ENCODE measurements at regions not wholly inside any gene's neighbourhood (a gene's known extent, or its start where the extent isn't known, plus 50 kb on each side); places are given as distances from the start of the nearest gene placed in this dataset.

GRCh38 chr10:6713716-6714115 lies 133.6 kb upstream of the PRKCQ start:
- POLR2A ChIA-PET, result no interaction called here
- TF ChIP-seq FOXA1 (IDR thresholded peaks at IDR 0.05) (no peak), HDGF (IDR thresholded peaks at IDR 0.05; ENCODE audit: borderline replicate concordance) (no peak), SUZ12 (IDR thresholded peaks at IDR 0.05) (no peak), BHLHE40 (IDR thresholded peaks at IDR 0.05; ENCODE audit: borderline replicate concordance) (no peak), ARNT (IDR thresholded peaks at IDR 0.05) (no peak), NFRKB (IDR thresholded peaks at IDR 0.05) (no peak), SP1 (IDR thresholded peaks at IDR 0.05) (no peak), FOXM1 (IDR thresholded peaks at IDR 0.05; ENCODE audit: borderline replicate concordance) (no peak), FOXK2 (IDR thresholded peaks at IDR 0.05) (no peak), ELF4 (IDR thresholded peaks at IDR 0.05) (no peak), LEF1 (IDR thresholded peaks at IDR 0.05; ENCODE audit: borderline replicate concordance) (no peak), ZNF384 (IDR thresholded peaks at IDR 0.05) (no peak), L3MBTL2 (conservative IDR thresholded peaks at IDR 0.05) (no peak), TARDBP (IDR thresholded peaks at IDR 0.05) (no peak), CTBP1 (IDR thresholded peaks at IDR 0.05; ENCODE audit: borderline replicate concordance) (no peak), PKNOX1 (IDR thresholded peaks at IDR 0.05) (no peak)
- CTCF ChIA-PET, result no interaction called here
- no peak for DNase-seq (ENCODE audit: extremely low spot score)

GRCh38 chr10:6713120-6713519 lies 133.0 kb upstream of the PRKCQ start:
- ChIA-PET POLR2A (no interaction called here), CTCF (no interaction called here)
- TF ChIP-seq PKNOX1 (IDR thresholded peaks at IDR 0.05) (no peak), TARDBP (IDR thresholded peaks at IDR 0.05) (no peak), ARNT (IDR thresholded peaks at IDR 0.05) (no peak), BHLHE40 (IDR thresholded peaks at IDR 0.05; ENCODE audit: borderline replicate concordance) (no peak), CTBP1 (IDR thresholded peaks at IDR 0.05; ENCODE audit: borderline replicate concordance) (no peak)
- no peak for DNase-seq (ENCODE audit: extremely low spot score)

DNA sequence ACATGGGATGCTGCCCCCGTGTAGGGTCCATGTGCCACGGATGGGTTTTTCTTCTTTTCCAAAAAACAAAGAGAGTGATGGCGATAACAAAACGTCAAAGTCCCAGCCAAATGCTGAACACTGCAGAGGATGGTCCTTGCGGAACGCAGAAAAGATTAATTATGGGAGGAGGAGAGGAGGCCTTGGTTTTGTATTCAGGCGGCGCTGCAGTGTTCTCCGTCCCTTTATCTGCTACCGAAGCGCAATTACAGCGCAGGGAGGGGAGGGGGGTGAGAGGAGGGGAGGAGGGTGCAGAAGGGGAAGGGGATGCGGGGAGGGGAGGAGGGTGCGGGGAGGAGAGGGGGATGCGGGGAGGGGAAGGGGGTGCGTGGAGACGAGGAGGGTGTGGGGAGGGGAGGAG lies 131.8 kb upstream of the PRKCQ start:
- no peak for DNase-seq (ENCODE audit: extremely low spot score)
- CTCF ChIA-PET, result no interaction called here
- POLR2A ChIA-PET, result no interaction called here
- TF ChIP-seq ZNF384 (IDR thresholded peaks at IDR 0.05), result no peak
- TF ChIP-seq ELF4 (IDR thresholded peaks at IDR 0.05), result no peak
- no peak for TF ChIP-seq BHLHE40 (IDR thresholded peaks at IDR 0.05; ENCODE audit: borderline replicate concordance)
- no peak for TF ChIP-seq NFRKB (IDR thresholded peaks at IDR 0.05)
- TF ChIP-seq HDGF (IDR thresholded peaks at IDR 0.05; ENCODE audit: borderline replicate concordance), result no peak
- no peak for TF ChIP-seq FOXA1 (IDR thresholded peaks at IDR 0.05)

DNA sequence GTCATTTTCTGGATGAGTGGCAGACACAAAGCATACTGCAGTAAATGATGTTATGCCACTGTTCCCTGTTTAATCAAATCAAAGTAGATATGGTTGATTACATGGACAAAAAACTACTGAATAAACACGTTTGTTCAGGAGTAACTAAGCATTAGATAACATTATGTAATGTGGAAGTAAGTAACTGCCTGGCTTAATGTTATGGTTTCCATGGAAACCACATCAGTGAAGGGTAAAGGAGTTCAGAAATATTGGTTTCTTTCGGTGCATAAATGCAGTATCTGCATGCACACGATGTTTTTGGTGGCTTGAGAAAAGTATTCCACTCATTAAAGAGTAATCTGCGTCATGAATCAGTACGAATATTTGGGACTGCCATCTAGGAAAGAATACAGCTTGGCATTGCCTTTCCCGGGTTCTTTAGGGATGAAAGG lies 131.3 kb upstream of the PRKCQ start:
- TF ChIP-seq L3MBTL2 (conservative IDR thresholded peaks at IDR 0.05) (no peak), FOXA1 (IDR thresholded peaks at IDR 0.05) (no peak), BHLHE40 (IDR thresholded peaks at IDR 0.05; ENCODE audit: borderline replicate concordance) (no peak), LEF1 (IDR thresholded peaks at IDR 0.05; ENCODE audit: borderline replicate concordance) (no peak), ZNF384 (IDR thresholded peaks at IDR 0.05) (no peak), FOXM1 (IDR thresholded peaks at IDR 0.05; ENCODE audit: borderline replicate concordance) (no peak), FOXK2 (IDR thresholded peaks at IDR 0.05) (no peak), SUZ12 (IDR thresholded peaks at IDR 0.05) (no peak), TARDBP (IDR thresholded peaks at IDR 0.05) (no peak), PKNOX1 (IDR thresholded peaks at IDR 0.05) (no peak), NFRKB (IDR thresholded peaks at IDR 0.05) (no peak), ELF4 (IDR thresholded peaks at IDR 0.05) (no peak), CTBP1 (IDR thresholded peaks at IDR 0.05; ENCODE audit: borderline replicate concordance) (no peak), SP1 (IDR thresholded peaks at IDR 0.05) (no peak), HDGF (IDR thresholded peaks at IDR 0.05; ENCODE audit: borderline replicate concordance) (no peak), ARNT (IDR thresholded peaks at IDR 0.05) (no peak)
- no peak for DNase-seq (ENCODE audit: extremely low spot score)
- CTCF ChIA-PET, result no interaction called here
- POLR2A ChIA-PET, result no interaction called here

- ChIA-PET CTCF (no interaction called here), POLR2A (no interaction called here)
- TF ChIP-seq PKNOX1 (IDR thresholded peaks at IDR 0.05) (peak; percentile 40; the same call in 1 of the 2 replicates), ZNF384 (IDR thresholded peaks at IDR 0.05) (no peak), TARDBP (IDR thresholded peaks at IDR 0.05) (no peak), LEF1 (IDR thresholded peaks at IDR 0.05; ENCODE audit: borderline replicate concordance) (no peak)
- no peak for DNase-seq (ENCODE audit: extremely low spot score)
Measured at GRCh38 chr10:6707352-6707751, 127.3 kb upstream of the PRKCQ start.

GRCh38 chr10:6706725-6707124 lies 126.6 kb upstream of the PRKCQ start:
- TF ChIP-seq FOXM1 (IDR thresholded peaks at IDR 0.05; ENCODE audit: borderline replicate concordance) (no peak), ARNT (IDR thresholded peaks at IDR 0.05) (no peak), LEF1 (IDR thresholded peaks at IDR 0.05; ENCODE audit: borderline replicate concordance) (no peak), FOXK2 (IDR thresholded peaks at IDR 0.05) (no peak), SP1 (IDR thresholded peaks at IDR 0.05) (no peak), NFRKB (IDR thresholded peaks at IDR 0.05) (no peak), BHLHE40 (IDR thresholded peaks at IDR 0.05; ENCODE audit: borderline replicate concordance) (no peak), SUZ12 (IDR thresholded peaks at IDR 0.05) (no peak), ZNF384 (IDR thresholded peaks at IDR 0.05) (no peak), ELF4 (IDR thresholded peaks at IDR 0.05) (no peak), TARDBP (IDR thresholded peaks at IDR 0.05) (no peak)
- ChIA-PET POLR2A (no interaction called here), CTCF (no interaction called here)
- no peak for DNase-seq (ENCODE audit: extremely low spot score)

All from HEK293T (cell line).